ENCODE measurements at regions not wholly inside any gene's neighbourhood (a gene's known extent, or its start where the extent isn't known, plus 50 kb on each side); places are given as distances from the start of the nearest gene placed in this dataset.

DNA sequence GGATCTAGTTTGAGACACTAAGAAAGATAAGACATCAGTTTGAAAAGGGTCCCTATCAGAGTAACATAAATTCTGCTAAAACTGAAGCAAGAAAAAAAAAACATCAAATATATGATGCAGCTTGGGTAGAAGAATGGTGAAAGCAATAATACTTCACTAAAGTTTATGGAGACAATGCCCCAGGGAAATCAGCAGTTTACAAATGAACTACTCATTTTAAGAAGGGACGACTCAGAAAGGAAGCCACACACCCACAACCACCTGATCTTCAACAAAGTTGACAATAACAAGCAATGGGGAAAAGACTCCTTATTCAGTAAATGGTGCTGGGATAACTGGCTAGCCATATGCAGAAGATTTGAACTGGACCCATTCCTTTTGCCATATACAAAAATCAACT lies 143.5 kb downstream of the TPBG start:
- TF ChIP-seq, protein P1, sequence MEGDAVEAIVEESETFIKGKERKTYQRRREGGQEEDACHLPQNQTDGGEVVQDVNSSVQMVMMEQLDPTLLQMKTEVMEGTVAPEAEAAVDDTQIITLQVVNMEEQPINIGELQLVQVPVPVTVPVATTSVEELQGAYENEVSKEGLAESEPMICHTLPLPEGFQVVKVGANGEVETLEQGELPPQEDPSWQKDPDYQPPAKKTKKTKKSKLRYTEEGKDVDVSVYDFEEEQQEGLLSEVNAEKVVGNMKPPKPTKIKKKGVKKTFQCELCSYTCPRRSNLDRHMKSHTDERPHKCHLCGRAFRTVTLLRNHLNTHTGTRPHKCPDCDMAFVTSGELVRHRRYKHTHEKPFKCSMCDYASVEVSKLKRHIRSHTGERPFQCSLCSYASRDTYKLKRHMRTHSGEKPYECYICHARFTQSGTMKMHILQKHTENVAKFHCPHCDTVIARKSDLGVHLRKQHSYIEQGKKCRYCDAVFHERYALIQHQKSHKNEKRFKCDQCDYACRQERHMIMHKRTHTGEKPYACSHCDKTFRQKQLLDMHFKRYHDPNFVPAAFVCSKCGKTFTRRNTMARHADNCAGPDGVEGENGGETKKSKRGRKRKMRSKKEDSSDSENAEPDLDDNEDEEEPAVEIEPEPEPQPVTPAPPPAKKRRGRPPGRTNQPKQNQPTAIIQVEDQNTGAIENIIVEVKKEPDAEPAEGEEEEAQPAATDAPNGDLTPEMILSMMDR (IDR thresholded peaks at IDR 0.05): no peak
- TF ChIP-seq POLR2A (IDR thresholded peaks at IDR 0.05): no peak

Data from esophagus squamous epithelium (tissue), 4 donors.